ENCODE measurements at regions not wholly inside any gene's neighbourhood (a gene's known extent, or its start where the extent isn't known, plus 50 kb on each side); places are given as distances from the start of the nearest gene placed in this dataset.
A peak's percentile ranks its signal among the peaks of the same experiment; 100 is the strongest.

DNA sequence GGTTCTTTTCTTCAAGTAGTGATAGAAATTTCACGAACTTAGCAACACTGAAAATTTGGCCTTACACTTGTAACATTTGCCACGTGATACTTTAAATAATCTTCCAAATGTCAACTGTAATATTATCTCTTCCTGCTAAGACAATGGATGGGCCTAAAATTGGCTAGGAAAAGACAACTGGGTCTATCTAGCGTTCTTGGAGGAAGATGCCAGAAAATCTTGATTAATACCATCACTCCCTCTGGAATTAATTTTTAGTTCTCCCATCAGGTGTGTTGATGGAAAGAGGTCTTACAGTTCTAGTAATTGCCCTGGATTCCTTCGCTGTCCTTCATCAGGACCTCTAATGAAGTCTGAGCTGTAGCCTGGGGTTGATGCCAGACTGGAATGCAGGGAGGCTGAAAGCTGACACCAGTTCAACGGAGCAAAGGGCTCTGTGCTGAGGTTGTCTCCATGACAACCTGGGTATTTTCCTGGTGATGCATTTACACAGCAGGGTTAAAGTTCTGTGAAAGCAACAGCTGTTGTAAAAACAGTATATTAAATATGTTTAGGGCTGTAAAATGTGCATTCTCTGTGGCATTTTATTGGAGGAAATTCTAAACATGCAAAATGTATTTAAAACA is 92.3 kb downstream of the GAS1 start:
- peak in 1 of 2 experiments; percentile 47 for DNase-seq (ENCODE audit: low read depth in 1 of 2, low spot score in 1 of 2)
- no peak for TF ChIP-seq JUND (IDR thresholded peaks at IDR 0.05; ENCODE audit: low read depth)
- in situ Hi-C loops (cut with HindIII; ENCODE audit: low pct_unique_long_range_greater_than_20kb, low sequenced_read_pairs), result no loop called here

DNA sequence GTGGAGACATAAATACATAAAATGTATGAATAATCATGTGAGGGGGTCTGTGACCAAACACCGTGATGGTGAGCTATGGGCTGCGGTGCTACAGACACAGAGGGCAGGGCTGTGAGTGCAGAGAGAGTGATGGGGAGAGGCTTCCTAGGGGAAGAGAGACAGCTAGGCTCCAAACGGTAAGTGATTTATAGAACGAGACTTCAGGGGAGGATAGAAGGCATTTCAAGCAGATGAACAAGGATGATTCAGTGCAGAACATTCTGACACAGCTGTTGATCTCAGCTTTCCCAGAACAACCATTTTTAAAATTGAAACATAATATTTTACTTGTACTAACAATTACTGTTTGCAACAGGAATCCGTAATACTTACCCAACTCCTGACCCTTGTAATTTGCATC is 100.7 kb downstream of the GAS1 start:
- no peak for DNase-seq (ENCODE audit: low read depth in 1 of 2, low spot score in 1 of 2)
- in situ Hi-C loops (cut with HindIII; ENCODE audit: low pct_unique_long_range_greater_than_20kb, low sequenced_read_pairs), result no loop called here
- TF ChIP-seq JUND (IDR thresholded peaks at IDR 0.05; ENCODE audit: low read depth), result no peak

DNA sequence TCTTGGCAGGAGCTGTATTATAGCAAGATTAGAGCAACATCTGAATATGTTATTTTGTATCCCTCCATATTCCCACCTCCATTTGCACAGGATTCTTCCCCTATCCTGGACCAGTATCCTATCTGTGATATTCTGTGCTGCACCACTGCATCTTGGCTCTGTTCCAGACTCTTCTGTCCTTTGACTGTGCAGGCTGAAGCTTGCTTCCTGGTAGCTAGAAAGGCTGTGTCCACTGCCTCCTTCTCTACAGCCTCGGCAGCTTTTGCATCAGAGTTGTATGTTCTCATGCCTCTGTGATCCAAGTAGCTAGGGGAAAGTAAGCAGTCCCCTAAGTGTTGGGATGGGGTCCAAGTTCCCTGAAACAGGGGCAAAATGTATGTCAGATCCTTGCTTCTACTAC is 104.1 kb downstream of the GAS1 start:
- in situ Hi-C loops (cut with HindIII; ENCODE audit: low pct_unique_long_range_greater_than_20kb, low sequenced_read_pairs), result no loop called here
- no peak for TF ChIP-seq JUND (IDR thresholded peaks at IDR 0.05; ENCODE audit: low read depth)
- DNase-seq (ENCODE audit: low read depth in 1 of 2, low spot score in 1 of 2), result no peak

DNA sequence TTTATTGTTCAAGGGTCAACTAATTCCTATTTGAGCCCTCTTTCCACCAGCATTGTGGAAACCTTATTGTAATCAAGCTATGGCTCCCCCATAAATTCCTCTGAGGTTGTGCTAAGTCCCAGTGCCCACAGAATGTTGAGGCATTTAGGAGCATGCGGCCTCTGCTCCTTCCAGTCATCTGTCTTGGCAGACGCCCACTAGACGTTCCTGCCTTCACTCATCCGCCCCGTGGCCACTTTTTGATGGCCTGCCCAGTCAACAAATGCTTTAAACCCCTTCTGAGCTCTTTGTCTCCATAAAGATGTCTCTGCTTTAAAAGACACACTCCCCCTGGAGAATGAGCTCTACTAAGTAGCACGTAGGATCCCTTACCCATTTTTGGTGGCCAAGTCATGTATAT is 104.7 kb downstream of the GAS1 start:
- TF ChIP-seq JUND (IDR thresholded peaks at IDR 0.05; ENCODE audit: low read depth), result no peak
- DNase-seq (ENCODE audit: low read depth in 1 of 2, low spot score in 1 of 2), result no peak
- in situ Hi-C loops (cut with HindIII; ENCODE audit: low pct_unique_long_range_greater_than_20kb, low sequenced_read_pairs), result no loop called here

DNA sequence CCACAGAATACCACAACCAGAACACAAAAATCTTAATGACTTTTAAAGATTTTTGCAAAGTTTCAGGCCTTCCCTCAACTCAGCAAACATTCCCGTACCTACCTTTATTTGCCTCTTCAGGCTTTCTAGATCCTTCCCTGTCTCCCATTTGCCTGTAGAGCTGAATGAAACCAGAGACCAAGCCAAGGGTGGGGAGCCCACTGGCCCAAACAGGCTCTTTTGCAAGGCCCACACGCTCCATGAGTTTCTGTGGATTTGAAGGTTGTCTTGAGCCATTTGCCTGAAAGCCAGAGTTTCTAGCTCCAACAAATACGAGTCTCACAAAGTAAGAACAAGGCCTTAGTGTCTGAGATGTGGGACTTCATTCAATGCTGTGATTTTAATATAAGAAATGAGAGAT is 107.8 kb downstream of the GAS1 start:
- TF ChIP-seq JUND (IDR thresholded peaks at IDR 0.05; ENCODE audit: low read depth), result no peak
- in situ Hi-C loops (cut with HindIII; ENCODE audit: low pct_unique_long_range_greater_than_20kb, low sequenced_read_pairs), result no loop called here

DNA sequence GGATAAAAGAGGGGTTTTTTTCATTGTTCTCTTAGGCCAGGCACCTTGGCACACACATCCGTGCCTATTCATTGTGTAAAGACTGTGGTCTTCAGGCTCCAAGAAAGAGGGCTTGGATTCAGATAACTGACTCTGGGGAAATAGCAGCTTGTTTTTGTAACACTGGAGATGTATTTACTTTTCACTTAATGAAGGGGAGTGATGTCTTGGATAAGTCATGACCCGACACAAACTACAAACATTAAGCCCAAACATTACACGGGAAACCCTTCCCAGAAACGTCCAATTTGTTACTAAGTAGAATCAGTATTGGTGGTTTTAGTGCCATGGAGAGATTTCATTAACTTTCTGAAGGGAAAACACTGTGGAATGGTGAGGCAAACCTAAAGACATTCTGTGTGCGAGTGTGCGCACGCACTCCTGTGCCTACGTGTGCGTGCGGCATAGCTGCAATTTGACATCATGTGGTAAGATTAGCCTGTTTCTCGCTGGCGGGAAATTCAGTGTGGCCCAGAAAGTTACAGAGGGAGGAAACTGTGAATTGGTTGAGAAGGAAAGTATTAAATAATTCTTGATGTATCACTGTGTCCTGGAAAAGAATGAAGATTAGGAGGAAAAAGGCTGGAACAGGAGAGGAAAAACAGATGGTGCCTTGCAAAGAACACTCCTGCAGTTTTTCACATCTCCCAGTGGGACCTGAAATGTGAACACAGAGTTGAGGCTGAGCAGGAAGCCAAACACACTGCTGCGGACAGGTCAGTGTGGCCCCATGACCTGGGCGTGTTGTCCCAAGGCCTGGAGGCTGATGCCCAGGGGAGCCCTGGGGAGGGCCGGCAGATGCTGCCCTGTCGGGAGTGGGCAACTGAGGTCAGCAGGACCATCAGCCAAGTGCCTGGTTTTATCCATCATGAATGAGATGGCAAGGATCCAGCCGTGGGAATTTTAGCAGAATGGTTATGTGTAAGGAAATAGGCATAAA is 108.5 kb downstream of the GAS1 start:
- in situ Hi-C loops (cut with HindIII; ENCODE audit: low pct_unique_long_range_greater_than_20kb, low sequenced_read_pairs), result no loop called here
- no peak for TF ChIP-seq JUND (IDR thresholded peaks at IDR 0.05; ENCODE audit: low read depth)
- DNase-seq (ENCODE audit: low read depth in 1 of 2, low spot score in 1 of 2), result no peak

More for the DNA sequence above, 107.8 kb downstream of the GAS1 start:
- no peak for DNase-seq (ENCODE audit: low read depth in 1 of 2, low spot score in 1 of 2)

DNA sequence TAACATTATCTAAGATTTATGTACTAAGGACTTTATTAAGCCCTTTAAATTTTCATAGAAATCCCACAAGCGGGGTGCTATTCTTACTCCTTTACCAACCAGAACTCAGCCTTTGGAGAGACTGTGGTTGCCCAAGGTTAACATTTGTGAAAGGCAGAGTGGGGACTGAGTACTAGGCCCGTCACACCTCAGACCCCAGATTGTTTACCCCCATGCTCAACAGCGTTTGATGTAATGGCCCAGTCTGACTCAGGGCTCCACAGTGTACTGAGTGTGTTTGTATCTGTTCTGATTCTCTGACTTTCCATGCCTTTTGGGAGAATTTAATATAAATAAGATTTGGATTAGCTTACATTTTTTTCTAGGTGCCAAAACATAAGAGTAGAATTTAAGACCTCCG is 110.0 kb downstream of the GAS1 start:
- in situ Hi-C loops (cut with HindIII; ENCODE audit: low pct_unique_long_range_greater_than_20kb, low sequenced_read_pairs), result no loop called here
- TF ChIP-seq JUND (IDR thresholded peaks at IDR 0.05; ENCODE audit: low read depth), result no peak
- no peak for DNase-seq (ENCODE audit: low read depth in 1 of 2, low spot score in 1 of 2)

DNA sequence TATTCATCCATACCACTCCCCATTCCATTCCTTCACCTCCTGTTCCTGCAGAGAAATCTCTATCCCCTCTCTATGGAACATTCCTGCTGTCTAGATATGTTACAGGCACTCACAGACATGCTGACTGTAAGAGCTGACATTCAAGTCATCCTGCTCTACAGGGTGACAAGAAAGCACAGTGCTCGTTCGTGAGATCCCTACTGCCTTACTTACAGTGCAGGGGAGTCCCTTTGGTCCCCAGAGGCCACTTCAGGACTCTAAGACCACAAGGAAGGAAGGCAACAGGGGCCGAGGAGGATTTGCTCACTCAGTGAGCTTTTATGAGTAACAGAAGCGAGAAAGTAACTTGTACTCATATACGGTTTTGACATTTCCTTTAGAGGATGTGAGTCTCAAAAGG is 110.5 kb downstream of the GAS1 start:
- no peak for DNase-seq (ENCODE audit: low read depth in 1 of 2, low spot score in 1 of 2)
- in situ Hi-C loops (cut with HindIII; ENCODE audit: low pct_unique_long_range_greater_than_20kb, low sequenced_read_pairs), result no loop called here
- TF ChIP-seq JUND (IDR thresholded peaks at IDR 0.05; ENCODE audit: low read depth), result no peak

DNA sequence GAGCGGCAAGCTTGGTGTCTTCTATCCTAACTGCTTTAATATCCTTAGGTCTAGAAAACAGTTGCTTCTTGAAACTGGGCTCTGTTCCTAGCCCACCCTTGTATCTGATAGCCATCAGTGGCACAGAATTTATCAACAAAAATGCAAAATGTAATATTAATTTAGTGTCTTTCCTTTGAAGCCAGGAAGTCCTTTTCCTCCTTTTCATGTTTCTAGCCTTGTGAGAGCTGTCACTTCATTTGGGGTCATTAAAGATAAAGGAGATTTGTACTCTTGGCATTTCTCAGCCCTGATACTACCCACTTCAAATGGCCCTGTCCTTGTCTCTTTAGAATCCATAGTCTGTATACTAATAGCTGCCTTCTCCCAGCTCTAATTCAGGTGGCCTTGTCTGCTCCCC is 111.0 kb downstream of the GAS1 start:
- DNase-seq (ENCODE audit: low read depth in 1 of 2, low spot score in 1 of 2), result no peak
- no peak for TF ChIP-seq JUND (IDR thresholded peaks at IDR 0.05; ENCODE audit: low read depth)
- in situ Hi-C loops (cut with HindIII; ENCODE audit: low pct_unique_long_range_greater_than_20kb, low sequenced_read_pairs), result no loop called here

DNA sequence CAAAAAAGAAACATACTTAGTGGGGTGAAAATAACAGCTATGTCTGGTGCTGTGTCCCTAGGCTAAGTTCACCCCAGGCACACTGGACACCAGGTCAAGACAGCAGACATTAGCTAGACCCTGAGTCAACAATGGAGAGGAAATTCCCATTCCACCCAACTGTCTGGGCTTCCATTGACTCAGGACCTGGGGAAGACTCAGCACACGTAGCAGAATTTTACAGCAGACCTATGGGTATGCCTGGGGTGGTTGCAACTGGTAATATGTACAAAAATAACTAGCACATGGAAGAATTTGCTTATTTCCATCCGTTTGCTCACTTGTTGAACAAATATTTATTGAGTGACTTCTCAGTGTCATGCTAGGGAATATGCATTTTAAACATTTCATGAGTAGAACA is 117.0 kb downstream of the GAS1 start:
- DNase-seq (ENCODE audit: low read depth in 1 of 2, low spot score in 1 of 2), result no peak

DNA sequence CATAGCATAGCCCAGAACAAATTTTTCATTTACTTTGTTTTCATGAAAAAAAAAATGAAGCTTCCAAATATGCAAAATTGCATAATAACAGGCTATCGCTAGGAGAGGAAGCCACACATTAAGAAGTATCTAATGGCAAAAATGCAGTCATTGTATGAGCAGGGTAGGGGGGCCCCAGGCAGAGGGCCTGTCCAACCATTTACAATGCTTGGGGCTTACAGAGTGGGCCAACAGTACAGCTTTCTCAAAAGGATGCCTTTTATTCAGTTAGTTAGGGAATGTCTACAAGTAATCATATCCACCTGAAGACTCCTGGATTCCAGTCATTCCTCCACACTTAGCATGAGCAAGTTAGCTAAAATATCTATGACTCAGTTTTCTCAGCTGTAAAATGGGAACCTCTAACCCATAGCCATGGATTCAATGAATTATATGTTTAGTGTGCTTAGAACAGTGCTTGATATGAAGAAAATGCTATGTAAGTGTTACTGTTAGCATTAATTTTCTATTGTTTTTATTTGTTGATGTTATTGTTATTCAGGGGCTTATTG is 117.7 kb downstream of the GAS1 start:
- in situ Hi-C loops (cut with HindIII; ENCODE audit: low pct_unique_long_range_greater_than_20kb, low sequenced_read_pairs), result no loop called here
- no peak for DNase-seq (ENCODE audit: low read depth in 1 of 2, low spot score in 1 of 2)
- no peak for TF ChIP-seq JUND (IDR thresholded peaks at IDR 0.05; ENCODE audit: low read depth)

More for the DNA sequence above, 117.0 kb downstream of the GAS1 start:
- TF ChIP-seq JUND (IDR thresholded peaks at IDR 0.05; ENCODE audit: low read depth), result no peak
- in situ Hi-C loops (cut with HindIII; ENCODE audit: low pct_unique_long_range_greater_than_20kb, low sequenced_read_pairs), result no loop called here

DNA sequence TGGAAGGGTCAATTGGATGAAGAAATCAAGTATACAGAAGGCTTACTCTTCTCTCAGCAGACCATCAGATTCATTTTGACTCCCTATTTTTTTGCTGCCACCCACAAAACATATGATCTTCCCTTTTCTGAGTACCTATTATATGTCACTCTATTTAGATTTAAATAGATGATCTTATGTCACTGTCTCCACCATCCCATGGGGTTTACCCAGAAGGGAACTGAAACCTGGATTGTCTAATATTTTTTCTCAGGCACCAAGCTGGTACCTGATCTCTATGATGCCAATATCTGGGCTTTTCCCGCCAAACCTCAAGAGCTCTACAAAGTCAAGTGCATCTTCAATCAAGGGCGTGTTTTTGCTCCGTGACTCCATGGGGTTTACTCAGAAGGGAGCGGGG is 118.7 kb downstream of the GAS1 start:
- no peak for DNase-seq (ENCODE audit: low read depth in 1 of 2, low spot score in 1 of 2)
- in situ Hi-C loops (cut with HindIII; ENCODE audit: low pct_unique_long_range_greater_than_20kb, low sequenced_read_pairs), result no loop called here
- TF ChIP-seq JUND (IDR thresholded peaks at IDR 0.05; ENCODE audit: low read depth), result no peak

DNA sequence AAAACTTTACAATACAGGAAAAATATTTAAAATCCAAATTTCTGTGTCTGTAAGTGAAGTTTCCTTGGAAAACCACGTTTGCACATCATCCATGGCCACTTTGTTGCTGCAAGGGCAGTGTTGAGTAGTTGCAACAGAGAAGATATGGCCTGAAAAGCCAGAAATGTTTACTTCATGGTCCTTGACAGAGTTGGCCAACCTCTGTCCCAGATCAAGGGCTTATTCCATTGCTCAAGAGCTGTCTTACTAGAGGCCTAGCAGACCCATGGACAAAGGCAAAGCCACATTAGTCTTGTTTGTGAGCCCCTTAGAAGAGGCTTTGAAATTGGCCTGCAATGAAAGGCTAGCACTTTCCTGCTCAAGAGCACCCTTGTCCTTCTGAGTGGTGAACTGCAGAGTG is 119.4 kb downstream of the GAS1 start:
- TF ChIP-seq JUND (IDR thresholded peaks at IDR 0.05; ENCODE audit: low read depth), result no peak
- DNase-seq (ENCODE audit: low read depth in 1 of 2, low spot score in 1 of 2), result no peak
- in situ Hi-C loops (cut with HindIII; ENCODE audit: low pct_unique_long_range_greater_than_20kb, low sequenced_read_pairs), result no loop called here

Data from T47D (cell line).